ENCODE measurements at regions not wholly inside any gene's neighbourhood (a gene's known extent, or its start where the extent isn't known, plus 50 kb on each side); places are given as distances from the start of the nearest gene placed in this dataset.
"Not testable (repeated sequence)": the region's sequence is repeated elsewhere in the genome, so short reads cannot be mapped to it uniquely, and the experiment has no call there.

- not testable (repeated sequence) for TF ChIP-seq CTCF (IDR thresholded peaks at IDR 0.05); EZH2 (IDR thresholded peaks at IDR 0.05; ENCODE audit: borderline replicate concordance, insufficient read depth, low read depth, low read length, poor library complexity, severe bottlenecking)
Observed at GRCh38 chr3:96351598-96351997, 462.8 kb upstream of the EPHA6 start.

Measured in B cell (primary cell).